Erythroblast (primary cell): ENCODE measurements at regions not wholly inside any gene's neighbourhood (a gene's known extent, or its start where the extent isn't known, plus 50 kb on each side); places are given as distances from the start of the nearest gene placed in this dataset.
"Not testable (repeated sequence)": the region's sequence is repeated elsewhere in the genome, so short reads cannot be mapped to it uniquely, and the experiment has no call there.

Experiments
- DNase-seq, 2 experiments: peaks; one replicate each; lab custom pipeline; 2025; lab: John Stamatoyannopoulos, UW
- GATA1 ChIP-seq: IDR thresholded peaks from 2 replicates; pipeline ENCODE4 v1.6.1; 2011; ENCODE audit warnings: low read depth, mild to moderate bottlenecking, control low read depth, low read length, moderate library complexity
- POLR2A ChIP-seq: IDR thresholded peaks from 2 replicates; pipeline ENCODE4 v1.6.1; 2011; ENCODE audit warnings: mild to moderate bottlenecking, low read length

GRCh38 chr2:240191001-240191400, 50.5 kb upstream of the OTOS start:
- no peak for DNase-seq
- TF ChIP-seq POLR2A (no peak), GATA1 (no peak)

- no peak for DNase-seq
- no peak for TF ChIP-seq GATA1
- no peak for TF ChIP-seq POLR2A
These were observed 52.2 kb upstream of the OTOS start for GRCh38 chr2:240192661-240193060.

DNA sequence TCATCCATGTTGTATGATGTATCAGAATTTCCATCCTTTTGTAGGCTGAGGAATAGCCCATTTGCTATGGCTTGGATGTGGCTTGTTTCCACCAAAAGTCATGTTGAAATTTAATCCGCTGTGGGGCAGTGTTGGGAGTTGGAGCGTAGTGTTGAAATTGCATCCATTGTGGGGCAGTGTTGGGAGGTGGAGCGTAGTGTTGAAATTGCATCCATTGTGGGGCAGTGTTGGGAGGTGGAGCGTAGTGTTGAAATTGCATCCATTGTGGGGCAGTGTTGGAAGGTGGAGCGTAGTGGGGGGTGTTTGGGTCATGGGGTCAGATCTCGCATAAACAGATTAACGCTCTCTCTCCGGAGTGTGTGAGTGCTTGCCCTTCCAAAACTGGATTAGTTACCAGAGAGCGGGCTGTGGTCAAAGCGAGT, 53.9 kb upstream of the OTOS start:
- not testable (repeated sequence) for DNase-seq

DNA sequence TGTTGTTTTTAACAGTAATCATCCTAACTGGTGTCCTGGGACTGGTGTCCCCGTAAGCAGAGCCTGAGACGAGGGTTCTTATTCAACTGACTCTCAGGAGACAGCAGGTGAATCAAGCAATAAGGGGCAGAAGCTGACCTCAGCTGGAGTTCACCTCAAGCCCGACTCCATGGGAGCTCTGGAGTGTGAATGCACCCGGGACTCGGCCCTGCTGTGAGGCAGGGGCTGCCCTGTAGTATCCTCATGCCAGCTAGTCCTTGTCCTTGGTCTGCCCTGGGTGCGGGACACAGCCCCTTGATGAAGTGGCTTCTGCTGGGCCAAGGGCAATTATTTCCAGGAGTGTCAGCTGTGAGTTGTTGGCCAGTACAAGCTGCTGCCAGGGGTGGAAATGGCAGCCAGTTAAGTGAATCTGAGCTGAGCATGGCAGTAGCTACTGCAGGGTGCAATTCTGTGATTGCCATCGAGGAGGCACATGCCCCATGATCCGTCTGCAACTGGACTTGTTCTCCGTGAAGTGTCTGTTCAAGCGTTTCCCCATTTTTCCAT, 54.9 kb upstream of the OTOS start:
- no peak for TF ChIP-seq POLR2A
- no peak for TF ChIP-seq GATA1
- DNase-seq: no peak

DNA sequence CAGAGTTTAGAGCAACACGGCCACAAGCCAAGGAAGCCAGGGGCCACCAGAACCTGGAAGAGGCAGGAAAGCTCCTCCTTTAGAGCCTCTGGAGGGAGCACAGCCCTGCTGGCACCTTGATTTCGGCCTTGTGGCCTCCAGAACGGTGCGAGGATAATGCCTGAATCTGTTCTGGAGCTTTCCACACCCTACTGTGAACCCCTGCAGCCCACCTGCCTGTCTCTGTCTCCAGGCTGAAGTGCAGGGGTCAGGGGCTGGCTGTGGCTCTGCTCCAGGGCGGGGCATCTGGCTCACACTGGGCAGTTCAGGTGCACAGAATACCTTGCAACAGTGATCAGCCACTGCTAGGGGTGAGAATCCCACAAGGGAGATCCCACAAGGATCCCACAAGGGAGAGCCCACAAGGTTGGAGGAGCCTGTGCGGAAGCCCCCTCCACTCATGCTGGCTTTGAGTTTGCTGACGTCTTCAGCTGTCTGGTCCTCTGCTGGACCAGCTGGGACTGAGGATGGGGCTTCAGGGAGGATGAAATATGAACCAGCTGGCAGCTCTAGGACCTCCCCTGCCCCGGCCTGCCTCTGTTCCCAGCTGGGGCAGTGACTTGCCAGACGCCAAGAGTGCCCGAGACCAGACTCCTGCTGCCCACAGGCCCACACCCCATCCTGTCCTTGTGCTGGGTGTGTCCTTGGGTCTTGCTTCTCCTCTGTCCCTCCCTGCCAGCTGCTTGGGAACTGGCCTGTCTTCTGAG, 56.4 kb upstream of the OTOS start:
- no peak for DNase-seq
- TF ChIP-seq POLR2A (no peak), GATA1 (no peak)

DNA sequence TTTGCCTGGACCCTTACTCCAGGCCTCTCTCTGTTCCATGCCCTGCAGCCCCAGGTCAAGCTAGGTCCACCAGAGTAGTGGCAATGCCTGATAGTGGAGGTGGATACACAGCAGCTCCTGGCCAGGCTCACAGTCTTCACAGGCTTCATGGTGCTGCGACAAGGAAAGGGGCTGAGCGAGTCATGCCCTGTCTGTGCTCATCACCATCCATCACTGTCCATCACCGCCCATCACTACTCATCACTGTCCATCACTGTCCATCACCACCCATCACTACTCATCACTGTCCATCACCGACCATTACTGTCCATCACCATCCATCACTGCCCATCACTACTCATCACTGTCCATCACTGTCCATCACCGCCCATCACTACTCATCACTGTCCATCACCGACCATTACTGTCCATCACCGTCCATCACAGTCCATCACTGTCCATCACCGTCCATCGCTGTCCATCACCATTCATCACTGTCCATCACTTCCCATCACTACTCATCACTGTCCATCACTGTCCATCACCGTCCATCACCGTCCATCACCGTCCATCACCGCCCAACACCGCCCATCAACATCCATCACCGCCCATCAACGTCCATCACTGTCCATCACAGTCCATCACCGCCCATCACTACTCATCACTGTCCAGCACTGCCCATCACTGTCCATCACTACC, 57.1 kb upstream of the OTOS start:
- no peak for DNase-seq
- no peak for TF ChIP-seq POLR2A

DNA sequence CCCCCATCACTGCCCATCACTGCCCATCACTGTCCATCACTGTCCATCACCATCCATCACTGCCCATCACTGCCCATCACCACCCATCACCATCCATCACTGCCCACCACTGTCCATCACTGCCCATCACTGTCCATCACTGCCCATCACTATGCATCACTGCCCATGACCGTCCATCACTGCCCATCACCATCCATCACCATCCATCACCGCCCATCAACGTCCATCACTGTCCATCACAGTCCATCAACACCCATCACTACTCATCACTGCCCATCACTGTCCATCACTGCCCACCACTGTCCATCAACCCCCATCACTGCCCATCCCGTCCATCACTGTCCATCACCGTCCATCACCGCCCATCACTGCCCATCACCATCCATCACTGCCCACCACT, 57.8 kb upstream of the OTOS start:
- no peak for DNase-seq
- no peak for TF ChIP-seq GATA1
- TF ChIP-seq POLR2A: no peak

DNA sequence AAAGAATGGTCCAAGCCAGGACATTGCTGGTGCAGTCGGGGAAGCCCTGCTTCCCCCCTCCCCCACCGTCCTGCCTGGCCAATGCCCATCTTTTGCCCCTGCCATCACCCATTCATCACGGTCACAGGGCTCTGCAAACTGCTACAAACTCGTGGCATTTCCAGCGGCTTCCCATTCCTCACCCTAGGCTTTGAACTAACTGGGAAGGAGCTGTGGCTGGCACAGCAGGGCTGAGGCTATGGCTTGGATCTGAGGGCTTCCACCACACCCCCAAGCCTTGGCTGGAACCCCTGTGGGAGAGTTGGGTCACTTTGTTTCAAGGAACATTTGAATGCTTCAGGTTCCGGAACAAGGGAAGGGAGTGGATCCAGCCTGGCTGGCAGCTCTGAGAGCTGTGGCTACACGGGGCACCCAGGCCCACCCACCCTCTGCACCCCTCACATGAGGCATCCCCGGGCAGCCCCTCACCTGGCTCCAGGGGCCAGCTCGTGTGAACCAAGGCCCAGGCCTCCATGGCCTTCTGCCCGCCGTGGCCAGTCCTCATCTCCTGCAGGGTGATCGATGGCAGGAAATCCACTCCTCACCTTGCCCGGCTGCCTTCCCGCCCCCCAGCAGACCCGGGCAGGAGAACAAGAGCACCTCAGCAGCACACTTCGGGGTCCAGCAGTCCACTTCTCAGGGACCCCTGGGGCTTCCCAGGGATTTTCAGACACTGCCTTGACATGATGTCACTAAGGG, 58.8 kb upstream of the OTOS start:
- TF ChIP-seq GATA1 (no peak), POLR2A (no peak)
- no peak for DNase-seq

DNA sequence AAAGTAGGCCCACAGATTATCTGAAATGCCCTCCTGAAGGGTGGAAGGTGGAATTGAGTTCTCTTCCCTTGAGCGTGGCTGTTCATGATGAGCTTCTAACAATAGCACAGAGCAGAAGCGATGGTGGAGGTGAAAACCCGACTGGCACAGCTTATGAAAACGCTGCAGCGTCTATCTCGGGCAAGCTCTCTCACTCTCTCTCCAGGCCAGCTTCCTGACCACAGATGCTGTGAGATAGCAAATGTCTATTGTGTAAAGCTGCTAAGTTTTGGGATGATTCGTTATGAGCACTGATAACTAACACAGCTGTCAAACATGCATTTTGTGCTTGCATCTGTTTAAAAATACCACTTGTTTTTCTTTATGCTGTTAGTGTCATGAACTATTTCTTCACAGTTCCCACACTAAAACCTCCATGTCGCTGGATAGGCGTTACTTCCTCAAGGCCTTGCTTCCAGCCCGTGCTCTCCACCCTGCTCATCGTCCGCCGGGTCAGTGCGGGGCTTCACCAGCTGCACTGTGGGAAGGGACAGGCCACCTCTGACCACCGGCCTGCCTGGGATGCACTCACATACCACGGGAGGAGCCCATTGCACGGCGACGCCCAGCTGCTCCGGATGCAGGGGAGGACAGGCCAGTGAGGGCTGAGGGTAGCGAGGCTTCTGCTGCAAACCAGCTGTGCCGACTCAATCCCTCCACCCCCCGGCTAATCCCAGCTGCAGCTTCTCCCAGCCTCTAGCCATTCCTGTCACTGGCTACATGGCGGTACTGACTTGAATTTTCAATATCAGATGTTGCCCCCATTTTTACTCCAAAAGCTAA, 60.0 kb upstream of the OTOS start:
- TF ChIP-seq GATA1 (no peak), POLR2A (no peak)
- no peak for DNase-seq

- no peak for TF ChIP-seq GATA1
- no peak for DNase-seq
These were observed 61.4 kb upstream of the OTOS start for GRCh38 chr2:240201866-240202265.

DNA sequence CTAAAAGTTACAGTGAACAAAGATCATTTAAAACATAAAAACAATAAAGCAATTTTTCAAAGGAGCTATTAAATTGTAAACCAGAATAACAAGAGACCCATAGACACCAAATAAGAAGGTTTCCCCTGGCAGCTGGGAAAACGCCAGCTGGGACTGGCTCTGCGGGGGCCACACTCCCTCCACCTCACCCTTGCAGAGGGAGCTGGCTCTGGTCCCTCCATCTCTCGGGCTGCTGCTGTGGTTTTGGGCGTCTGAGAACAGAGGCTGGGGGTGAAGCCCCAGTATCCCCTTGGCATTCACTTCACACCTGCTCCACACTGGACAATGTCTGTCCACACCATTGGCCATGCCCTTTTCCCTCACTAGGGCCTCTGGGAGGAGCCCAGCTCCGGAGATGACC, 62.1 kb upstream of the OTOS start:
- no peak for TF ChIP-seq GATA1
- DNase-seq: no peak

DNA sequence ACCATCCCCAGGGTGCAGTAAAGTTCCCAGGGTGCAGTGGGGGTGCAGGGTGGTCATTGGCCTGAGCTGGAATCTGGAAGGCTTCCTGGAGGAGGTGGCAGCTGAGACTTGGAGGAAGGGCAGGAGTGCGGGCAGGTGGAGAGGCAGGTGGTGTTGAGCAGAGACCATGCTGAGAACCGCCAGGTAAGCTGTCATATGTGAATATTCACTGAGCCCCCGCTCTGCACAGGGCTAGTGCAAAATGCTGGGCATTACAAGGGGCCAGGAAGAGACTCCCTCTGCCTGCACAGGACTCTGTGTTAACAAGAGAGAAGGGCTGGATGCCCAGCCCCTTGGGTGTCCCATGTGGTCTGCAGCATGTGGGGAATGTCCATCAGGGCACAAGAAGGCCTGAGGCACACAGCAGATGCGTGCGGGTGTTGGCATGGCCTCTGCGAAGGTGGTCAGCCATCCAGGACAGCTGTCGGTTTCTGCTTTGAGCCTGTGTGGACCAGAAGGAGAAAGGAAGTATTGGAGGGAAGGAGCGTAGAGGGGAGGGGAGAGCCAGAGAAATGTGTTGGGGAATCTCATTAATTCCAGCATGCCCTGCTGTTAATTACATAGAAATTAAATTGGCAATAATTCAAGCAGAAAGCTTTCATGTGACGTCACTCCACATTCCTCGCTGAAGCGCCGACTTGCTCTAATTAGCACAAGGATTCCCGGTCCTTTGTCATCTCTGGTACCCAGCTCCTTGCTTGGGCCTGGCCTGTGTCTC, 62.8 kb upstream of the OTOS start:
- TF ChIP-seq POLR2A (no peak), GATA1 (no peak)
- DNase-seq: no peak

DNA sequence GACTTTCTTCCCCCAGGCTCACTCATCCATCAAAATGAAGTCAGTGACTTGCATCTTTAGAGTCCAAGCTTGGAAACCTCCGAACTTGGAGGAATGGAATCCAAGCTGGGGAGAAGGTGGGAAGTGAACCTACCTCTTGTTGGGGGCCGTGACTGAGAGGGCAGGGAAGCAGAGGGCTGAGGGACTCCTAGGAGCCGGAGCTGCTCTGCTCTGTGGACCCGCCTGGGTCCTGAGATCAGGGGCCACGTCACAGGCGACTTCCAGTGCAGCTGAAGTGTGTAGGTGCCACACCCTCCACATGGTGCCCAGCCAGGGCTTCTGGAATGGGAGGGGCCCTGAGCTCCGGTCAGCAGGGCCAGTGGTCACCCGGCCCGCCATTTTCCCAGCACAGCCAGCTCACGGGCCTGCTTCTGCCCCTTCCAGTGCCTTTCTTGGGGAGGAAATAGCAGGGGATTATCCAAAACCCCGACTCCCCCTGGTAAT, 63.4 kb upstream of the OTOS start:
- TF ChIP-seq GATA1 (no peak), POLR2A (no peak)

More for the DNA sequence above, 63.4 kb upstream of the OTOS start:
- no peak for DNase-seq
